ENCODE measurements at regions not wholly inside any gene's neighbourhood (a gene's known extent, or its start where the extent isn't known, plus 50 kb on each side); places are given as distances from the start of the nearest gene placed in this dataset.

DNA sequence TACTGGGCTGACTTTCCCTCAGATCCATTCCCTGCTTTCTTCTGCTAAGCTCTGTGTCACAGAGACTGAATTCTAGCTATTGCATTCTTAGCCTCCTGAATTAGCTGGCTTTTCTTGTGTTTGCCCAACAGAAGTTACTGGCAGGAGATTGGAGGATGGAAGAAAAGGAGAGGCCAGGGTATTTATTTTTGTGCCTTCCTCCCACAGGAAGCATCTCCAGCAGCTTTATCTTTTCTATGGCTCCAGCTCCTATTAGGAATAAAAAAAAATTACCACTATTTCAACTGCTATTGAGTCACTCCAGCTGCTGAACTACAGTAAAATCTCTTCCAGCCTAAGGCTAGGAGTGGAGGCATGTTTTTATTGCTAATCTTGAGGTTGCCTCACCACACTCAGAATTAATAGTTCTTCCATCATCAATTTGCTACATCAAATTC, 492.4 kb downstream of the RFPL4B start:
- no peak overlapping the region for H3K4me2 ChIP-seq (ENCODE audit: low read depth, low read length)
- no peaks in the 10 kb centered on the region for H3K79me2 ChIP-seq (ENCODE audit: low read length)
- H3K27ac ChIP-seq (ENCODE audit: low read length) = no peak overlapping the region
- no peaks in the 10 kb centered on the region for H3K9me2 ChIP-seq (replicated peaks; ENCODE audit: insufficient read depth, low read length)
- H3K4me3 ChIP-seq (ENCODE audit: low read length) = no peak overlapping the region
- H3K9ac ChIP-seq (ENCODE audit: low read length) = no peak overlapping the region
- no peaks in the 10 kb centered on the region for H4K20me1 ChIP-seq (ENCODE audit: insufficient read depth, low read length)
- H3K9me3 ChIP-seq (replicated peaks; ENCODE audit: insufficient read depth, low read length) = no peaks in the 10 kb centered on the region
- TF ChIP-seq EZH2phosphoT487 (IDR thresholded peaks at IDR 0.05; ENCODE audit: low read length) (no peak), CTCF (IDR thresholded peaks at IDR 0.05; ENCODE audit: low read length) (no peak), EZH2 (optimal IDR thresholded peaks at IDR 0.05; ENCODE audit: low read depth, low read length) (no peak)
- H3K36me3 ChIP-seq (replicated peaks; ENCODE audit: insufficient read depth, low read length) = no peaks in the 10 kb centered on the region
- no peak for DNase-seq
- peaks cover 15% of the 10 kb centered on the region for H3F3A ChIP-seq (ENCODE audit: insufficient read depth, low read length)
- H3K27me3 ChIP-seq (replicated peaks; ENCODE audit: insufficient read depth, low read length) = no peaks in the 10 kb centered on the region
- peaks cover 18% of the 10 kb centered on the region for H3K4me1 ChIP-seq (ENCODE audit: low read length)
- no peak overlapping the region for H2AFZ ChIP-seq (ENCODE audit: low read length)

DNA sequence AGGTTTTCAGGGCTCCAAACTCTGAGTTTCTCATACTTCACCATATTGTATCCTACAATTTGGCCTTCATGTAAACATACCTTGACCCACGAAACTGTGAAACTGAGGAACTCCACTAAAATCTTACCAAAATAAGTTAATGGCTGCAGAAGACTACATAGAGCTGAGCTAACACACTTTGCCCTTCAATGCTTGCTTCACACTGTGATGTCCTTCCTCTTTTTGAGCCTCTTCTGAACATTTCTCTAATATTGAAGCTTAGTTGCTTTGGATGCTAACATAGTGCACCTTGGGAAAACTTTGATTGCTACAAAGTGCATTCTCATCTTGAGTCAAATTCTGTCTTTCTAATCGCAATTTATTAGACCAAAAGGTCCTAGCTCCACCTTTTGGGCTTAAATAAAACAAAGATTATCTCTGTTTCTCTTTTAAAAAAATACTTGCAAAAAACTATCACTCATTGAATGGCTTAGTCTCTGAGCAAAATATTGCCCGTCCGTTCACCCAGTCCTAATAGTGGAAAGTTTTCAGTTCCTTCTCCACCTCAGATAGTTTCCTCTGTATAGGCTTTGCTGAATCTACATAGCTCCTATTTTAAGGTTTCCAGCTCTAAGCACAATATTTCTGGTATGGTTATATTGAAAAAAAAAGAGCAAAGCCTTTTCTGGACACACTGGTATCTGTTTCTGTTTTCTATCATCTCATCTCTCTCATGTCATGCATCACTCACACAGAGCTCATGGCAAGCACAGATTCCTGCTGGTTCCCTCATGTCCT, 494.6 kb downstream of the RFPL4B start:
- Histone ChIP-seq H3K27me3 (replicated peaks; ENCODE audit: insufficient read depth, low read length) (no peaks in the 10 kb centered on the region), H3K27ac (ENCODE audit: low read length) (peak overlapping the region; percentile 64), H3K4me2 (ENCODE audit: low read depth, low read length) (peak overlapping the region; percentile 63), H3K4me1 (ENCODE audit: low read length) (peaks cover 21% of the 10 kb centered on the region), H3K79me2 (ENCODE audit: low read length) (no peaks in the 10 kb centered on the region), H3K9me3 (replicated peaks; ENCODE audit: insufficient read depth, low read length) (no peaks in the 10 kb centered on the region), H2AFZ (ENCODE audit: low read length) (peak overlapping the region; percentile 30), H3K9ac (ENCODE audit: low read length) (0 out of 2 replicates have a peak overlapping the region, but pooled peaks have one; percentile 3), H3K36me3 (replicated peaks; ENCODE audit: insufficient read depth, low read length) (no peaks in the 10 kb centered on the region), H3F3A (ENCODE audit: insufficient read depth, low read length) (peaks cover 15% of the 10 kb centered on the region), H3K9me2 (replicated peaks; ENCODE audit: insufficient read depth, low read length) (no peaks in the 10 kb centered on the region), H3K4me3 (ENCODE audit: low read length) (peak overlapping the region; percentile 6; the same call in 1 of the 2 replicates), H4K20me1 (ENCODE audit: insufficient read depth, low read length) (no peaks in the 10 kb centered on the region)
- TF ChIP-seq CTCF (IDR thresholded peaks at IDR 0.05; ENCODE audit: low read length) = no peak
- no peak for TF ChIP-seq EZH2phosphoT487 (IDR thresholded peaks at IDR 0.05; ENCODE audit: low read length)
- no peak for TF ChIP-seq EZH2 (optimal IDR thresholded peaks at IDR 0.05; ENCODE audit: low read depth, low read length)
- peak; percentile 38 for DNase-seq

DNA sequence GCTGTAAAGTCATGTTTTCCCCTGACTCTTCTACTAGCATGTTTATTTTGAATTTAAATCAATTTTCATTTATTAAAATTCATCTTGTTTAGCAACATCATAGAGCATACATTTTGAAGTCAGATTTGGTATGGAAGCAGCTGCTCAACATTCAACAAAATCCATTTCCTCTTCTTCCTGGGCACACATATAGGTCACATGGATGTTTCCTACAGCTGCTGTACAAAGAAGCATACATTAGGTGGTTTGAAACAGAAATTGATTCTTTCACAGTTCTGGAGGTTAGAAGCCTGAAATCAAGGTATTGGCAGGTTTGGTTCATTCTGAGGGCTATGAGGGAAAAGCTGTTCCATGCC, 495.2 kb downstream of the RFPL4B start:
- Histone ChIP-seq H3K9me2 (replicated peaks; ENCODE audit: insufficient read depth, low read length) (no peaks in the 10 kb centered on the region), H3K9ac (ENCODE audit: low read length) (no peak overlapping the region), H3K36me3 (replicated peaks; ENCODE audit: insufficient read depth, low read length) (no peaks in the 10 kb centered on the region), H2AFZ (ENCODE audit: low read length) (peak overlapping the region; percentile 30), H3K4me1 (ENCODE audit: low read length) (peaks cover 21% of the 10 kb centered on the region), H3K4me2 (ENCODE audit: low read depth, low read length) (peak overlapping the region; percentile 63), H3K27me3 (replicated peaks; ENCODE audit: insufficient read depth, low read length) (no peaks in the 10 kb centered on the region), H3K27ac (ENCODE audit: low read length) (peak overlapping the region; percentile 64), H3F3A (ENCODE audit: insufficient read depth, low read length) (peaks cover 15% of the 10 kb centered on the region), H3K79me2 (ENCODE audit: low read length) (no peaks in the 10 kb centered on the region), H4K20me1 (ENCODE audit: insufficient read depth, low read length) (no peaks in the 10 kb centered on the region), H3K4me3 (ENCODE audit: low read length) (no peak overlapping the region), H3K9me3 (replicated peaks; ENCODE audit: insufficient read depth, low read length) (no peaks in the 10 kb centered on the region)
- no peak for TF ChIP-seq EZH2phosphoT487 (IDR thresholded peaks at IDR 0.05; ENCODE audit: low read length)
- no peak for TF ChIP-seq EZH2 (optimal IDR thresholded peaks at IDR 0.05; ENCODE audit: low read depth, low read length)
- no peak for TF ChIP-seq CTCF (IDR thresholded peaks at IDR 0.05; ENCODE audit: low read length)
- peak; percentile 10 for DNase-seq

Data from MM.1S (cell line).